Activated CD4-positive, CD25-positive, alpha-beta regulatory T cell treated with anti-CD3 and anti-CD28 coated beads, Interleukin-2, amount 50 U/mL, for 16 hours (primary cell): ENCODE measurements at regions not wholly inside any gene's neighbourhood (a gene's known extent, or its start where the extent isn't known, plus 50 kb on each side); places are given as distances from the start of the nearest gene placed in this dataset.

Source experiments
- DNase-seq: peaks from one replicate; pipeline ENCODE4 v3.0.0-alpha.2; 2020; ENCODE audit warnings: low read depth, low spot score

GRCh38 chr20:52267418-52267817, 75.8 kb upstream of the ZFP64 start:
- no peak for DNase-seq

DNA sequence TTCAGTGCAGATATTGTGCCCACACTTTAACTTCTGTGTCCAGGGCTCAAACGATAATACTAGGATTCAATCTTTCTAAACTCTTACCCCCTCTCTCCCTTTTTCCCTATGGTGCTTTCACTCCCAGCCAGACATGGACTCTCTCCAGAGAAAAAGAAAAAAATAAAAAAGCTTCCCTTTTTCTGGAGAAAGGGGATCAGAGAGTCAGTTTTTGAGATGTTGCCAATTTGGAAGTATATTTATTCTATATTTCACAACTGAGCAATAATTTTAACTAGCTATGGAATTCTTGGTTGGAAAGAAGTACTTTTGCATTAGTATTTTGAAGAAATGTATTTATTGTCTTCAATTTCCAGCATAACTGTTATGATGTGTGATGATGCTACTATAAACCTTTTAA, 72.2 kb upstream of the ZFP64 start:
- DNase-seq = no peak

DNA sequence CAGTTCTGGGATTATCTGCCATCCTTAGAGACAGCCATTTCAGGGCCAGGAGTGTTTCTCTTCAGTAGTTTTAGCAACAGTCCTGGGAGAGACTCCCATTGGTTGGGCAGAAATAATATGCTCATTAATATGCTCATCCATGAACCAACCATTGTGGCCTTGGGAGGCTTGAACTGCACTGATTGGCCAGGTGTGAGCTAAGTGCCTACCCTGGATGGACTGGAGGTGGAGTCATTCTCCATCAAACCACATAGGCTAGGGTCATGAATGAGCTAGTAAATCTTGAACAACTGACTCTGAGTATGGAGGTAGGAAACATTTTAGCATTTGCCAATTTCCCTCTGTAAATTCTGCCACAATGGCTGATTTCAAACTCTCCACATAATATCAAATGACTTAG, 70.2 kb upstream of the ZFP64 start:
- DNase-seq = no peak

DNA sequence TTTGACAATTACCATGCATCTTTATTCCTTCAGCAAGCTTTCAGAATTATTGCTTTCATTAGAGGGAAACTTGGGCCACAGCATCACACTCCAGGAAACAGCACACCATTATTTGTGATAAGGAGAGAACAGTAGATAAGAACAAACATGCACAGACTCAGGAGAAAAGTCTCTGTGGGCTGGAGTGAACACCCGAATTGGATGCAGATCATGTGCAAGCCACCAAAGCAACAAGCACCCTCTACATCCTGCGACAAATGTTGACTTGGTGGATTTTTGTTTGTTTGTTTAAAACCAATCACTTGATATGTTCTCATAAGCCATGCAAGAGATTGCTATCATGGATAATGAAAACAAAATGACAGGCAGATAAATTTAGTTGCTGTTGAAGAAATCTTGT, 67.7 kb upstream of the ZFP64 start:
- DNase-seq = no peak

DNA sequence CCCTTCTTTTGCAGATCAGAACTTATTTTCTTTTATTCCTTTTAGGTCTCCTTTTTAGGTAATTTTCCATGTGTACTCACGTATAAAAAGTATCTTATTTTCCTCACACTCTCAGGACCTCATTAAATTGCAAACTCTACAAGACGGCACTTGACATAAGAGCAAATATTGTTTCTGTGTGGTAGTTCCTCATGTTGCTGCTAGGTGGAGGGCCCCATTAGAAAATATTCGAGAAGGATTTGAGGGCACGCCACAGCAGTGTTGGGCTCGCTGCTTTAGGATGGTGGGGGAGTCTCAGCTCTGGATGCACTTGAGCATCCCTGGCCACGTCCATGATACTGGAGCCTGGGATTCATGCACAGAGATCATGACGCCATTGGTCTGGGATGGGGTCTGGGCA, 64.9 kb upstream of the ZFP64 start:
- no peak for DNase-seq

- no peak for DNase-seq
Observed at GRCh38 chr20:52252664-52253063, 61.1 kb upstream of the ZFP64 start.

- DNase-seq = no peak
Observed at GRCh38 chr20:52251827-52252226, 60.2 kb upstream of the ZFP64 start.

DNA sequence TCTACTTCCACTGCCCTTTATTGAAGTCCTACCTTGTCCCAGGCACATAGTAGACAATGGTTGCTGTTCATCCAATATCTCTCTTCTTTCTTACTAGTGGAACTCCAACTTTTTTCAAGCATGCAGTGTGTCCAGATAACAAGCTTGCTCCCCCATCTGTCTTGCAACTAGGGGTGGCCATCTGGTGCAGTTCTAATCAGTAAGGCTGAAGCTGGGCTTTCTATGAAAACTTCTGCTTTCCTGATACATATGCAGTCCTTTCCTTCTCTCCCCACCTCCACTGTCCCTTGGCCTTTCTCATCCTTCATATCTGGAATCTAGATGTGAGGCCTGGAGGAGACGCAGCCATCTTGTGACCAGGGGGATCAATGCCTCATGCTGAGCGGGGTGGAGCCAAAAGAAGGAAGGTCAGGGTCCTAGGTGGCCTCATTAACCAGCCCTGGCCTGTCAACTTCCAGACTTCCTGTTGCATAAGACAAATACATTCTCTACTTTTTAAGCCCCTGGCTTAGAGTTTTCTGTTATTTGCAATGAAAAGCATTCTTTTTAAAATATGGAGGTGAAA, 59.6 kb upstream of the ZFP64 start:
- no peak for DNase-seq

GRCh38 chr20:52247548-52247947, 56.0 kb upstream of the ZFP64 start:
- DNase-seq = no peak

DNA sequence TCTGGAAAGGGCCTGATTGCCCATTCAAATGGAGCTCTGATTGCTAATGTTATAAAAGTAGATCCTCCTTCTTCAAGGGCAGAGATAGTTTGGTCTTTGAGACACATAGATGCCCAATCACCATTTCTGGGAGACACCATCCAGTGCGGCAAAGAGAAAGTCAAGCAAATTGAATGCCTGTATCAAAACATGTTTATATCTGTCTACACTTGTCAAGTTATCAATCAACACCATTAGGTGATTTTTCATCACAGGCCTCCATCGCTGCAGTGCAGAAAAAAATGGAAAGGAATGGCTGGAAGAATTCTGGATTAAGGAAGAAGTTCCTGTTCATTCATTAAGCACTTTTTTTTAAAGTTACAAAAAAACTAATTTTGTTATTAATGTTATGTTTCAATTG, 54.8 kb upstream of the ZFP64 start:
- no peak for DNase-seq

GRCh38 chr20:52244702-52245101, 53.1 kb upstream of the ZFP64 start:
- DNase-seq = no peak

DNA sequence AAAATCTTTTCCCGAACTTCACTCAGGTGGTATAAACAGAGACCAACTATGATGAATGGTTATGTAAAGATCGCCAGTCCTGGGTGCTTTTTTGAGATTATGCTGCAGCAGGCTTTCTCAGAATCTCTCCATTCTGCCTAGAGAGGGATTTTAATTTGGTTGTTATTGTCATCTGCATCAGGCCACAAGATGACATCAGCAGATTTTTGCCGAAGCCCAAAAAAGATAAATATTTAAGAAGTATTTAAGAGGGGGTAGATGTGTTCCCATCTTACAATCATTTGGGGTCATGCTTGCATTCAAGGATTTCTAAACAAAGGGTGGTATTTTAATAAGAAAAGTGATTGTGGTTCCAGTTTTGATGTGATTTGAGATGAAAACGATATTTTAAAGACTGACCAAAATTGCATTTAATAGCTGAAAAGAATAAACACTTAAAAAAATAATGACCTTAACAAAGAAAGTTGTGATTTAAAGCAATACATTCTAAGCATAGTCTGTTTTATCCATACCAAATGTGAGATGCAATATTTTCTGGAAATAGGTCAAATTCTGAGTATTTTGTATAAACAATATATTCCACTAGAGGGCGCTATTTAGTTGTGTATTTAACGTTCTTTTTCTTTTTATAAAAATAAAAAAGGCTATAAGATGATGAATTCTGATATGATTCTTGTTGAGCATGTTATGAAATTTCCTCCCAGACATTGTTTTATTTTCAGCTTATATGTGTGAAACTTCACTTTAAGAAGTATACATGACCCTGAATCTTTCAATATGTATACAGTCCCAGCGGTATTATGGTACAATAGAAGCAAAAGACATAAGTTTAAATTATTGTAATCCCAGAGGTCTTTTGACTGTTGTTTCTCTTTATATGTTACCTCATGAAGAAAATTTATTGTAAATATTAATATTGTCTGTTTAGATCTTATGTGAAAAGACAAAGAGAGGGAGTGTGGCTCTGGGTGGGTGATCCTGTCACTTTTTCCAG, 51.0 kb upstream of the ZFP64 start:
- DNase-seq = no peak
